Erythroblast (primary cell): ENCODE measurements at regions not wholly inside any gene's neighbourhood (a gene's known extent, or its start where the extent isn't known, plus 50 kb on each side); places are given as distances from the start of the nearest gene placed in this dataset.
"Not testable (repeated sequence)": the region's sequence is repeated elsewhere in the genome, so short reads cannot be mapped to it uniquely, and the experiment has no call there.

Source experiments
- GATA1 ChIP-seq: IDR thresholded peaks from 2 replicates; pipeline ENCODE4 v1.6.1; 2011; ENCODE audit warnings: low read depth, mild to moderate bottlenecking, control low read depth, low read length, moderate library complexity
- POLR2A ChIP-seq: IDR thresholded peaks from 2 replicates; pipeline ENCODE4 v1.6.1; 2011; ENCODE audit warnings: mild to moderate bottlenecking, low read length

DNA sequence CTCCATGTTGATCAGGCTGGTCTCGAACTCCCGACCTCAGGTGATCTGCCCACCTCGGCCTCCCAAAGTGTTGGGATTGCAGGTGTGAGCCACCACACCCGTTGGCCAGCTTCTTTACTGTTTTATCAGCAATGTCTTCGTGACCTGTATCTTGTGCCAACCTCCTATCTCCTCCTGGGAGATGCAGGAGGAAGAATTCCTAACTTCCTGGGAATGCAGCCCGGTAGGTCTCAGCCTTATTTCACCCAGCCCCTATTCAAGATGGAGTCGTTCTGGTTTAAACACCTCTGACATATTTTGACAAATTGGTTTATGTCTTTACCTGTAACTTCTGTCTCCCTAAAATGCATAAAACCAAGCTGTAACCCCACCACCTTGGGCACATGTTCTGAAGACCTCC lies 491.3 kb upstream of the AUTS2 start:
- TF ChIP-seq GATA1, POLR2A: not testable (repeated sequence)
